Esophagus squamous epithelium (tissue), 4 donors: ENCODE measurements at regions not wholly inside any gene's neighbourhood (a gene's known extent, or its start where the extent isn't known, plus 50 kb on each side); places are given as distances from the start of the nearest gene placed in this dataset.

Source experiments
- POLR2A ChIP-seq, 4 donors: fragments of 450-650 bp; IDR thresholded peaks; one replicate each; pipeline ENCODE4 v1.6.1; 2017; ENCODE audit warnings: antibody characterized with exemption in 4 of 4, mild to moderate bottlenecking in 4 of 4, moderate library complexity in 3 of 4
- TF ChIP-seq, protein P1 (sequence below), 6 experiments: fragments of 450-650 bp in 4 of 6; fragments of 200-600 bp in 2 of 6; sonication (generic) in 2 of 6; IDR thresholded peaks; one replicate each; pipeline ENCODE4 v1.5.1; 2016 to 2019; ENCODE audit warnings: antibody characterized with exemption in 6 of 6, mild to moderate bottlenecking in 4 of 6, moderate library complexity in 4 of 6

GRCh38 chr6:164045082-164045481 is 630.6 kb downstream of the QKI start:
- TF ChIP-seq, protein P1, sequence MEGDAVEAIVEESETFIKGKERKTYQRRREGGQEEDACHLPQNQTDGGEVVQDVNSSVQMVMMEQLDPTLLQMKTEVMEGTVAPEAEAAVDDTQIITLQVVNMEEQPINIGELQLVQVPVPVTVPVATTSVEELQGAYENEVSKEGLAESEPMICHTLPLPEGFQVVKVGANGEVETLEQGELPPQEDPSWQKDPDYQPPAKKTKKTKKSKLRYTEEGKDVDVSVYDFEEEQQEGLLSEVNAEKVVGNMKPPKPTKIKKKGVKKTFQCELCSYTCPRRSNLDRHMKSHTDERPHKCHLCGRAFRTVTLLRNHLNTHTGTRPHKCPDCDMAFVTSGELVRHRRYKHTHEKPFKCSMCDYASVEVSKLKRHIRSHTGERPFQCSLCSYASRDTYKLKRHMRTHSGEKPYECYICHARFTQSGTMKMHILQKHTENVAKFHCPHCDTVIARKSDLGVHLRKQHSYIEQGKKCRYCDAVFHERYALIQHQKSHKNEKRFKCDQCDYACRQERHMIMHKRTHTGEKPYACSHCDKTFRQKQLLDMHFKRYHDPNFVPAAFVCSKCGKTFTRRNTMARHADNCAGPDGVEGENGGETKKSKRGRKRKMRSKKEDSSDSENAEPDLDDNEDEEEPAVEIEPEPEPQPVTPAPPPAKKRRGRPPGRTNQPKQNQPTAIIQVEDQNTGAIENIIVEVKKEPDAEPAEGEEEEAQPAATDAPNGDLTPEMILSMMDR (IDR thresholded peaks at IDR 0.05) = no peak
- TF ChIP-seq POLR2A (IDR thresholded peaks at IDR 0.05) = no peak
